Choroid plexus epithelial cell (primary cell): ENCODE measurements at regions not wholly inside any gene's neighbourhood (a gene's known extent, or its start where the extent isn't known, plus 50 kb on each side); places are given as distances from the start of the nearest gene placed in this dataset.

ENCODE experiments used
- DNase-seq: peaks from one replicate; pipeline ENCODE4 v3.0.0-alpha.2; 2010; ENCODE audit warnings: low read depth
- H3K4me3 ChIP-seq: 2 replicates; pipeline ENCODE4 v1.5.1; 2011; ENCODE audit warnings: low read depth, mild to moderate bottlenecking, control low read depth, low read length, moderate library complexity
- TF ChIP-seq, protein P1 (sequence below): conservative IDR thresholded peaks from 2 replicates; pipeline ENCODE4 v1.5.1; 2011; ENCODE audit warnings: low read depth, mild to moderate bottlenecking, control low read depth, inconsistent platforms, low read length, moderate library complexity

DNA sequence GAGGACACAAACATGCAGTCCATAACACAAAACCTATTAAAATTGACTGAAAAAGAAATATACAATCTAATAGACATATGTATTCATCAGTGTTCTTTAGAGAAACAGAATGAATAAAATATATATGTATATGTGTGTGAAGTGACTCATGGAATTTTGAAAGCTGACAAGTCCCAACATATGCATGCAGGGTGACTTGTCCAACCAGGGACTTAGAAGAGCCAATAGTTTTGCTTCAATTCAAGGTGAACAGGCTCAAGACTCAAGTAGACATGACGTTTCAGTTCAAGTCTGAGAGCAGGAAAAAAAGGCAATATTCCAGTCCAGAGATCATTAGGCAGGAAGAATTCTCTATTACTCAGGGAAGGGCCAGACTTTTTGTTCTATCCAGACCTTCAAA is 271.2 kb upstream of the SETBP1 start:
- no peak for DNase-seq
- TF ChIP-seq, protein P1, sequence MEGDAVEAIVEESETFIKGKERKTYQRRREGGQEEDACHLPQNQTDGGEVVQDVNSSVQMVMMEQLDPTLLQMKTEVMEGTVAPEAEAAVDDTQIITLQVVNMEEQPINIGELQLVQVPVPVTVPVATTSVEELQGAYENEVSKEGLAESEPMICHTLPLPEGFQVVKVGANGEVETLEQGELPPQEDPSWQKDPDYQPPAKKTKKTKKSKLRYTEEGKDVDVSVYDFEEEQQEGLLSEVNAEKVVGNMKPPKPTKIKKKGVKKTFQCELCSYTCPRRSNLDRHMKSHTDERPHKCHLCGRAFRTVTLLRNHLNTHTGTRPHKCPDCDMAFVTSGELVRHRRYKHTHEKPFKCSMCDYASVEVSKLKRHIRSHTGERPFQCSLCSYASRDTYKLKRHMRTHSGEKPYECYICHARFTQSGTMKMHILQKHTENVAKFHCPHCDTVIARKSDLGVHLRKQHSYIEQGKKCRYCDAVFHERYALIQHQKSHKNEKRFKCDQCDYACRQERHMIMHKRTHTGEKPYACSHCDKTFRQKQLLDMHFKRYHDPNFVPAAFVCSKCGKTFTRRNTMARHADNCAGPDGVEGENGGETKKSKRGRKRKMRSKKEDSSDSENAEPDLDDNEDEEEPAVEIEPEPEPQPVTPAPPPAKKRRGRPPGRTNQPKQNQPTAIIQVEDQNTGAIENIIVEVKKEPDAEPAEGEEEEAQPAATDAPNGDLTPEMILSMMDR = no peak
- H3K4me3 ChIP-seq = no peak overlapping the region

DNA sequence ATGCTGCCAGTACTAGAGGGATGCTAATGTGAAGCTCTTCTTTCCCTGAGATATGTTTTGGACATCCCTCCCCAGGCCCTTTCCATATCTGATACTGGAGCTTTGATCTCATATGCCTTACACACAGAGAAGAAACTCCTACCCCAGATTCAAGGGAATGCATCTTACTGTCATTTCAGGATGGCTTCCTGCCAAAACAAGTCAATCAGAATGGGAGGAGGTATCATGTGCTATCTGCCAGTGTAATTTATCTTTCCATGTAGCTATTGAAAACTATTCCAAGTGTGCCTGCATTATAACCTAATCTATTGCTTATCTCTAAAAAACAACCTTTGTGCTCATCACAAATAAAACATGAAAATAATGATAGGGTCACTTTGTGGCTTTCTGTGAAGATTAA is 269.9 kb upstream of the SETBP1 start:
- H3K4me3 ChIP-seq = no peak overlapping the region
- DNase-seq = no peak
- TF ChIP-seq, protein P1 = no peak

DNA sequence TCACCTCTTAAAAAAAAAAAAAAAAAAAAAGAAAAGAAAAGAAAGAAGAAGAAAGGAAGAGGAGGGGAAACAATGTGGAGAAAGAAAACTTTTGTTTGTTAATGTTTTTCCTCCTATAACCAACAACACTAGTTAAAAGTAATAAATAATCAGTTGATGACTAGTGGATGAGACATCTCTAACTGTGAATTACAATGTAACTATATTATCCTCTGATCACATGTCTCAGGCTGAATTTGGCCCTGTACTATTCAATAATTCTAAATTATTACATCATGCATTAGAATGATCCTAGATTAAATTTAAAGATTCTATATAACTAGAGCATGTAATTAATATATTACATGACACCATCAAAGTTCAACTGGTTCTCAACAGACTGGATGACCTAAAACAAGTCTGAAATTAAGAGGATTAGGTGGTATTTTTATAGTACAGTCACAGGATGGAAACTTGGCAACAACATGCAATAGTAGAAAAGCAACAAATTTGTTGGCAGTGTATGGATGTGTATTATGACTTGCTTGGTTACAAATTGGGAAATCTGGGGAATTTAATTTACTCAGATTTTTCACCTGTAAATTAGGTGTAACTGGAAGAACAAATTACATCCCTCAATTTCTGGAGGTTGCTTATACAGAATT is 269.3 kb upstream of the SETBP1 start:
- DNase-seq = no peak
- TF ChIP-seq, protein P1 = no peak
- H3K4me3 ChIP-seq = no peak overlapping the region

DNA sequence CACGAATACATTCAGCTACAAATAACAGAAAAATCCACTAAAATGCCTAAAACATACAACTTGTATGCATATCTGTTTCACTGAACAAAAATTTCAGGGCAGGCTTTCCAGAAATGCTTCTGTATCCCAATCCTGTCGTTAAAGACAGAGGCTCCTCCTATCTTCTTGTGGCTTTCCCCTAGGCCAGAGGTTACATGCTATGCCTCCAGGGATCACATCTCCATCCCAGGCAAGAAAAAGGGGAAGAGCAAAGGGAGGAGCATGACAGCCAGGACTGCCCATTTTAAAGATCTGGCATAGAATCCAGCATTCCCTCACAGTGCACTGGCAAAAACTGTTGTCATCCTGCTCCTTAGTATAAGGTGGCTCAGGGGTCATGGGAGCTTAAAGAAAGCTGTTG is 268.7 kb upstream of the SETBP1 start:
- DNase-seq = no peak
- no peak overlapping the region for H3K4me3 ChIP-seq
- TF ChIP-seq, protein P1 = no peak

DNA sequence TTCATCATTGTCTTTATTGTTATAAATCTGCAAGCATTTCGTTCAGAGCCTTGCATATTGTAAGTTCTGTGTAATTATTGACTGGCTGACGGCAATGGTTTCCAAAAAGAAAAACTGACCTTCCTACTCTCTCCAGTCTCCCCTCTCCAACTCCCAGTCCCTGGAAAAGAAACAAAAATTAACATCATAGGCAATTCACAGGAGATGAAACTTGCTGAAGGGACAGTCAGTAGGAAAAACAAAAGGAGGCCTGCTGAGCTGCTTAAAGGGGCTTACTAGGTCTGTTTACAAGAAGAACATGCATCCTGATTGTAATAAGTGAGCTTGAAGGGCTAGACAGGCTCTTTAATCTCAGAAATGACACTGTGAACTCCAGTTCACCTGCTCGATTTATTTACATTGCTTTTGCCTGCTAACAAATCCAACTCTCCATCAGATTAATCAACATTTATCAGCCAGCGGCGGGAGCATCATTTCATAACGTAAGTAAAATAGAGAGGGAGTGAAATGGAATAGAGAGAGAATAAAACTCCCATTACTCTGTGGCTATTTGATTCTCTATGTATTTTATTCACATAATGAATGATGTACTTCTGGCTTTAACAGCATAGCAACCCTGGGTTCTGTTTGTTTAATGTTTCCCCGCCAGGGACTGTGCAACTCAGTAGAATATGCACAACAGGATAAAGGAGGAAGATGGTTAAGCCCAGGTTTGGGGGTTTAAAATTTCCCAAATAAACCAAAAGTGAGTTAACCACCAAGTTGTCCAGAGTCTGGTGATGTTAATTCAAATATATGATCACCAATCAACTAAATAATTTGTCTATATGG is 256.7 kb upstream of the SETBP1 start:
- no peak overlapping the region for H3K4me3 ChIP-seq
- TF ChIP-seq, protein P1 = no peak
- no peak for DNase-seq

DNA sequence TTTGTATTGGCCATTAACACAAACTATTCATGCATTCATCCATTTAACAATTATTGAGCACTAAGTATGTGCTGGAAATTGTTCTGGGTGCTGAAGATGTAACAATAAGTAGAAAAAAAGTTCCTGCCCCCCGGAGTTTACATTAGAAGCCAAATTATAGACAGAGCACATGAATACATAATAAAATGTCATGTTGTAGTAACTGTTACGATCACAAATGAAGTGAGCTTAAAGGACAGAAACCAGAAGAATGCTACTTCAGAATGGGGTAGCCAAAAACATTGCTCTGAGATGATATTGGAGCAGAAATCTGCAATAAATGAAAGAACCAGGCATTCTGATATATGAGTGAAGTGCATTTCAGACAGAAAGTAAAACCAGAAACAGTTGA is 256.0 kb upstream of the SETBP1 start:
- DNase-seq = no peak
- TF ChIP-seq, protein P1 = no peak
- H3K4me3 ChIP-seq = no peak overlapping the region
